ENCODE measurements at regions not wholly inside any gene's neighbourhood (a gene's known extent, or its start where the extent isn't known, plus 50 kb on each side); places are given as distances from the start of the nearest gene placed in this dataset.
A peak's percentile ranks its signal among the peaks of the same experiment; 100 is the strongest.

- TF ChIP-seq CTCF (IDR thresholded peaks at IDR 0.05; ENCODE audit: low read length, missing control alignments), result no peak
- no peak for DNase-seq (ENCODE audit: low read depth)
- H3K4me3 ChIP-seq (replicated peaks; ENCODE audit: low read depth, low read length), result no peak overlapping the region
These were observed 224.5 kb downstream of the IKZF2 start for GRCh38 chr2:212926940-212927339.

- TF ChIP-seq CTCF (IDR thresholded peaks at IDR 0.05; ENCODE audit: low read length, missing control alignments), result no peak
- peak; percentile 40 for DNase-seq (ENCODE audit: low read depth)
- no peak overlapping the region for H3K4me3 ChIP-seq (replicated peaks; ENCODE audit: low read depth, low read length)
These were observed 228.0 kb downstream of the IKZF2 start for GRCh38 chr2:212923393-212923792.

GRCh38 chr2:212922701-212923100, 228.7 kb downstream of the IKZF2 start:
- no peak for TF ChIP-seq CTCF (IDR thresholded peaks at IDR 0.05; ENCODE audit: low read length, missing control alignments)
- DNase-seq (ENCODE audit: low read depth), result peak; percentile 26

GRCh38 chr2:212921711-212922110, 229.7 kb downstream of the IKZF2 start:
- DNase-seq (ENCODE audit: low read depth), result no peak
- no peak for TF ChIP-seq CTCF (IDR thresholded peaks at IDR 0.05; ENCODE audit: low read length, missing control alignments)

More at GRCh38 chr2:212922701-212923100, 228.7 kb downstream of the IKZF2 start:
- no peak overlapping the region for H3K4me3 ChIP-seq (replicated peaks; ENCODE audit: low read depth, low read length)

GRCh38 chr2:212921061-212921460, 230.4 kb downstream of the IKZF2 start:
- TF ChIP-seq CTCF (IDR thresholded peaks at IDR 0.05; ENCODE audit: low read length, missing control alignments), result no peak
- DNase-seq (ENCODE audit: low read depth), result no peak
- H3K4me3 ChIP-seq (replicated peaks; ENCODE audit: low read depth, low read length), result no peak overlapping the region

More at GRCh38 chr2:212921711-212922110, 229.7 kb downstream of the IKZF2 start:
- no peak overlapping the region for H3K4me3 ChIP-seq (replicated peaks; ENCODE audit: low read depth, low read length)

- TF ChIP-seq CTCF (IDR thresholded peaks at IDR 0.05; ENCODE audit: low read length, missing control alignments), result no peak
- no peak overlapping the region for H3K4me3 ChIP-seq (replicated peaks; ENCODE audit: low read depth, low read length)
- no peak for DNase-seq (ENCODE audit: low read depth)
These were observed 232.2 kb downstream of the IKZF2 start for GRCh38 chr2:212919238-212919637.

- DNase-seq (ENCODE audit: low read depth), result no peak
- no peak for TF ChIP-seq CTCF (IDR thresholded peaks at IDR 0.05; ENCODE audit: low read length, missing control alignments)
- no peak overlapping the region for H3K4me3 ChIP-seq (replicated peaks; ENCODE audit: low read depth, low read length)
These were observed 233.1 kb downstream of the IKZF2 start for GRCh38 chr2:212918336-212918735.

All from fibroblast of pulmonary artery (primary cell).